GM18907 (cell line): ENCODE measurements at regions not wholly inside any gene's neighbourhood (a gene's known extent, or its start where the extent isn't known, plus 50 kb on each side); places are given as distances from the start of the nearest gene placed in this dataset.
A peak's percentile ranks its signal among the peaks of the same experiment; 100 is the strongest.

Experiments
- ATAC-seq: cut with Tn5 transposase; IDR thresholded peaks from one replicate; pipeline ENCODE4 v1.9.1; 2021; ENCODE audit warnings: mild to moderate bottlenecking, moderate library complexity; ENCODE audit not compliant: unreplicated experiment

- no peak for ATAC-seq
Observed at GRCh38 chr4:23741681-23742191, 148.1 kb downstream of the PPARGC1A start.

- no peak for ATAC-seq
Observed at GRCh38 chr4:23737571-23737970, 152.3 kb downstream of the PPARGC1A start.

GRCh38 chr4:23736466-23736865 is 153.4 kb downstream of the PPARGC1A start:
- peak; percentile 47 for ATAC-seq

GRCh38 chr4:23734000-23734399 is 155.8 kb downstream of the PPARGC1A start:
- peak; percentile 73 for ATAC-seq

GRCh38 chr4:23733476-23733875 is 156.4 kb downstream of the PPARGC1A start:
- no peak for ATAC-seq

- ATAC-seq, result no peak
Observed at GRCh38 chr4:23730998-23731397, 158.8 kb downstream of the PPARGC1A start.

- ATAC-seq, result no peak
Observed at GRCh38 chr4:23728971-23729370, 160.9 kb downstream of the PPARGC1A start.

GRCh38 chr4:23728393-23728792 is 161.5 kb downstream of the PPARGC1A start:
- no peak for ATAC-seq

- ATAC-seq, result no peak
Observed at GRCh38 chr4:23720556-23720955, 169.3 kb downstream of the PPARGC1A start.

GRCh38 chr4:23718435-23718834 is 171.4 kb downstream of the PPARGC1A start:
- ATAC-seq, result no peak

- peak; percentile 64 for ATAC-seq
Observed at GRCh38 chr4:23717528-23718248, 172.2 kb downstream of the PPARGC1A start.

- no peak for ATAC-seq
Observed at GRCh38 chr4:23710298-23710697, 179.5 kb downstream of the PPARGC1A start.

- no peak for ATAC-seq
Observed at GRCh38 chr4:23707652-23708026, 182.2 kb downstream of the PPARGC1A start.

- ATAC-seq, result no peak
Observed at GRCh38 chr4:23706972-23707651, 182.7 kb downstream of the PPARGC1A start.

GRCh38 chr4:23700197-23700596 is 189.7 kb downstream of the PPARGC1A start:
- no peak for ATAC-seq

GRCh38 chr4:23697722-23698121 is 192.1 kb downstream of the PPARGC1A start:
- no peak for ATAC-seq

GRCh38 chr4:23697001-23697528 is 192.8 kb downstream of the PPARGC1A start:
- ATAC-seq, result no peak

GRCh38 chr4:23686169-23686897 is 203.5 kb downstream of the PPARGC1A start:
- ATAC-seq, result no peak

- no peak for ATAC-seq
Observed at GRCh38 chr4:23685471-23685870, 204.4 kb downstream of the PPARGC1A start.

GRCh38 chr4:23680671-23681518 is 209.0 kb downstream of the PPARGC1A start:
- ATAC-seq, result no peak
